CD14-positive monocyte (primary cell): ENCODE measurements at regions not wholly inside any gene's neighbourhood (a gene's known extent, or its start where the extent isn't known, plus 50 kb on each side); places are given as distances from the start of the nearest gene placed in this dataset.

Source experiments
- DNase-seq, 3 donors: peaks; one replicate each; pipeline ENCODE4 v3.0.0-alpha.2; 2011 to 2022
- H2AFZ ChIP-seq: 2 replicates; pipeline ENCODE4 v1.6.0; 2012; ENCODE audit warnings: mild to moderate bottlenecking, low read depth, low read length, inconsistent platforms; ENCODE audit not compliant: insufficient read depth, poor library complexity, severe bottlenecking
- H3K27ac ChIP-seq, 2 donors: 1 replicate in 1 of 2; 2 replicates in 1 of 2; pipeline ENCODE4 v1.5.1; 2012 to 2013; ENCODE audit warnings: low read length in 2 of 2, control low read depth in 1 of 2, inconsistent platforms in 1 of 2, low read depth in 1 of 2, mild to moderate bottlenecking in 1 of 2
- H3K27me3 ChIP-seq, 2 donors: one replicate each; pipeline versions ENCODE4 v1.6.0 to v1.6.1; 2011 to 2013; ENCODE audit warnings: low read length in 2 of 2; ENCODE audit not compliant: control insufficient read depth in 2 of 2, insufficient read depth in 2 of 2
- H3K36me3 ChIP-seq, 2 donors: replicated peaks in 1 of 2; 1 replicate in 1 of 2; 2 replicates in 1 of 2; pipeline versions ENCODE4 v1.5.1 to v1.6.1; 2012 to 2013; ENCODE audit warnings: low read length in 2 of 2, control low read depth in 1 of 2, inconsistent platforms in 1 of 2, mild to moderate bottlenecking in 1 of 2; ENCODE audit not compliant: insufficient read depth in 2 of 2, control insufficient read depth in 1 of 2
- H3K4me1 ChIP-seq, 2 donors: 1 replicate in 1 of 2; 2 replicates in 1 of 2; pipeline versions ENCODE4 v1.5.1 to v1.6.1; 2012 to 2013; ENCODE audit warnings: low read length in 2 of 2, control low read depth in 1 of 2, inconsistent platforms in 1 of 2, mild to moderate bottlenecking in 1 of 2, moderate library complexity in 1 of 2; ENCODE audit not compliant: insufficient read depth in 2 of 2, control insufficient read depth in 1 of 2
- H3K4me2 ChIP-seq: replicated peaks from 2 replicates; pipeline ENCODE3; 2012; ENCODE audit warnings: low read length, moderate library complexity, mild to moderate bottlenecking; ENCODE audit not compliant: poor library complexity, severe bottlenecking; ENCODE audit errors: extremely low read depth
- H3K4me3 ChIP-seq, 3 experiments: fragments of 200-600 bp in 1 of 3; sonication (generic) in 1 of 3; replicated peaks in 1 of 3; 1 replicate in 2 of 3; 2 replicates in 1 of 3; pipeline ENCODE4 v1.5.1; 2011 to 2013; ENCODE audit warnings: low read length in 3 of 3, mild to moderate bottlenecking in 3 of 3, control low read depth in 2 of 3, low read depth in 2 of 3, inconsistent platforms in 1 of 3, moderate library complexity in 1 of 3
- H3K79me2 ChIP-seq: 2 replicates; pipeline ENCODE4 v1.6.0; 2012; ENCODE audit warnings: mild to moderate bottlenecking, control low read depth, inconsistent platforms, low read length, moderate library complexity; ENCODE audit not compliant: insufficient read depth
- H3K9ac ChIP-seq: 2 replicates; pipeline ENCODE4 v1.6.0; 2017; ENCODE audit warnings: low read length, mild to moderate bottlenecking; ENCODE audit not compliant: insufficient read depth, poor library complexity, severe bottlenecking
- H3K9me3 ChIP-seq, 2 donors: replicated peaks in 1 of 2; 1 replicate in 1 of 2; 2 replicates in 1 of 2; pipeline versions ENCODE4 v1.5.1 to v1.6.1; 2012 to 2013; ENCODE audit warnings: low read length in 2 of 2, control low read depth in 1 of 2; ENCODE audit not compliant: control insufficient read depth in 1 of 2, insufficient read depth in 1 of 2
- H4K20me1 ChIP-seq: 2 replicates; pipeline ENCODE4 v1.6.0; 2012; ENCODE audit warnings: mild to moderate bottlenecking, low read length, control low read depth, moderate library complexity; ENCODE audit not compliant: insufficient read depth
- H3K27ac Mint-ChIP-seq, 7 donors: one replicate each; pipeline ENCODE4 v1.8.0; 2020; ENCODE audit warnings: mild to moderate bottlenecking in 7 of 7, mixed read lengths in 7 of 7, moderate library complexity in 6 of 7, inconsistent platforms in 2 of 7
- H3K27me3 Mint-ChIP-seq, 3 donors: one replicate each; pipeline ENCODE4 v1.8.0; 2021 to 2022; ENCODE audit warnings: low read depth in 3 of 3, mild to moderate bottlenecking in 3 of 3, mixed read lengths in 3 of 3, moderate library complexity in 3 of 3, inconsistent platforms in 1 of 3
- H3K36me3 Mint-ChIP-seq, 2 donors: one replicate each; pipeline ENCODE4 v1.8.0; 2020; ENCODE audit warnings: mixed read lengths in 2 of 2, inconsistent platforms in 1 of 2, mild to moderate bottlenecking in 1 of 2
- H3K4me1 Mint-ChIP-seq: one replicate; pipeline ENCODE4 v1.8.0; 2020; ENCODE audit warnings: mild to moderate bottlenecking, mixed read lengths
- H3K4me3 Mint-ChIP-seq, 2 donors: one replicate each; pipeline ENCODE4 v1.8.0; 2020; ENCODE audit warnings: mild to moderate bottlenecking in 2 of 2, mixed read lengths in 2 of 2, moderate library complexity in 1 of 2
- H3K9me3 Mint-ChIP-seq, 7 donors: one replicate each; pipeline ENCODE4 v1.8.0; 2020 to 2022; ENCODE audit warnings: mixed read lengths in 7 of 7, mild to moderate bottlenecking in 6 of 7, moderate library complexity in 6 of 7, inconsistent platforms in 2 of 7
- WGBS: methylation state at CpG from one replicate; pipeline ENCODE4 v1.1.5; 2013; ENCODE audit warnings: missing lambda C conversion rate; ENCODE audit not compliant: insufficient coverage; 5-methylcytosine and 5-hydroxymethylcytosine counted together
- intact Hi-C, 2 donors: fragments of 100-400 bp; cut with micrococcal nuclease; formaldehyde crosslinking; loops; one replicate each; pipeline versions ENCODE4 v1.15.0 to v1.15.1; 2023
- TF ChIP-seq, protein P1 (sequence below): fragments of 200-600 bp; IDR thresholded peaks from one replicate; pipeline ENCODE4 v1.8.0; 2022; ENCODE audit warnings: antibody characterized with exemption, mild to moderate bottlenecking

DNA sequence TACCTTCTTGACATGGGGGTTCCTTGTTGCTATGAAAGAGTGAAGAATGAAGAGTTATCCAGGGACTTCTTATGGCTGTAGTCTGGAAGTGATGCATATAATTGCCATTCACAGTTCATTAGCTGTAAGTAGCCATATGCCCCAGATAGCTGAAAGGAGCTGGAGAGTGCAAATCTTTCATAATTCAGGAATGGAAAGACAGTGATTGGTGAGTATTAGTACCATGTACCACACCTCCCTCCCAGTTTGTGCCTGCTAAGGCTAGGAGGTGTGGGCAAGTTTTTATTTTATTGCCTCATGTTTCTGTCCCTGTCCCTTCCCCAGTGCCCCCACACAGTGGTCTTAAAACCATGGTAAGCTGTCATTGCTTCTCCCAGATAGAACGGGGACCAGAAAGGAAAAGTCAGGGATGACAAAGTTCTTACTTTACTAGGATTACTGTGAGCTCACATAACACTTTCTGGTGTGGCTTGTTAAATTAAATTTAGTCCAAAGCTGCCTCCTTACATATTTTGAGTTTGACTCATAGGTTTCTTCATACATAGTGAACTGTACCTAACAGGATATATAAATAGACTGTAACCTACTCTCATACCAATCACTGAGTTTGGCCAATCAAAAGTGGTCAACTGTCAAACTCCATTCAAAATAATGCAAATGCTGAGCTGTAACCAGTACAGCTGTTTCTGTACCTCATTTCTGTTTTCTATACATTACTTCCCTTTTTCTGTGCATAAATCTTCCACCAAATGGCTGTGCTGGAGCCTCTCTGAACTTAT is 119.4 kb downstream of the RFPL4B start:
- Mint-ChIP-seq H3K9me3 (peaks cover 0 to 3% (median 2%) of the 10 kb centered on the region in 7 donors), H3K4me3 (no peak overlapping the region), H3K27ac (no peak overlapping the region), H3K36me3 (no peaks in the 10 kb centered on the region), H3K4me1 (no peaks in the 10 kb centered on the region), H3K27me3 (no peaks in the 10 kb centered on the region)
- Histone ChIP-seq H2AFZ (no peak overlapping the region), H3K9me3 (no peaks in the 10 kb centered on the region), H3K4me1 (no peaks in the 10 kb centered on the region), H3K4me3 (no peak overlapping the region), H3K36me3 (no peaks in the 10 kb centered on the region), H3K27ac (no peak overlapping the region), H3K27me3 (no peaks in the 10 kb centered on the region), H3K9ac (no peak overlapping the region), H3K4me2 (no peak overlapping the region), H4K20me1 (no peaks in the 10 kb centered on the region), H3K79me2 (no peaks in the 10 kb centered on the region)
- intact Hi-C loops, result no loop called here
- DNase-seq, result no peak
- no CpG with 5 or more reads among the region's 1 CpG for WGBS
- TF ChIP-seq, protein P1, sequence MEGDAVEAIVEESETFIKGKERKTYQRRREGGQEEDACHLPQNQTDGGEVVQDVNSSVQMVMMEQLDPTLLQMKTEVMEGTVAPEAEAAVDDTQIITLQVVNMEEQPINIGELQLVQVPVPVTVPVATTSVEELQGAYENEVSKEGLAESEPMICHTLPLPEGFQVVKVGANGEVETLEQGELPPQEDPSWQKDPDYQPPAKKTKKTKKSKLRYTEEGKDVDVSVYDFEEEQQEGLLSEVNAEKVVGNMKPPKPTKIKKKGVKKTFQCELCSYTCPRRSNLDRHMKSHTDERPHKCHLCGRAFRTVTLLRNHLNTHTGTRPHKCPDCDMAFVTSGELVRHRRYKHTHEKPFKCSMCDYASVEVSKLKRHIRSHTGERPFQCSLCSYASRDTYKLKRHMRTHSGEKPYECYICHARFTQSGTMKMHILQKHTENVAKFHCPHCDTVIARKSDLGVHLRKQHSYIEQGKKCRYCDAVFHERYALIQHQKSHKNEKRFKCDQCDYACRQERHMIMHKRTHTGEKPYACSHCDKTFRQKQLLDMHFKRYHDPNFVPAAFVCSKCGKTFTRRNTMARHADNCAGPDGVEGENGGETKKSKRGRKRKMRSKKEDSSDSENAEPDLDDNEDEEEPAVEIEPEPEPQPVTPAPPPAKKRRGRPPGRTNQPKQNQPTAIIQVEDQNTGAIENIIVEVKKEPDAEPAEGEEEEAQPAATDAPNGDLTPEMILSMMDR, result no peak

- TF ChIP-seq, protein P1, result no peak
Observed at GRCh38 chr6:112468359-112468758, 121.2 kb downstream of the RFPL4B start.

More at GRCh38 chr6:112468359-112468758, 121.2 kb downstream of the RFPL4B start:
- no peaks in the 10 kb centered on the region for H3K4me1 ChIP-seq
- no peaks in the 10 kb centered on the region for H4K20me1 ChIP-seq
- H3K79me2 ChIP-seq, result no peaks in the 10 kb centered on the region
- no peak overlapping the region for H3K4me2 ChIP-seq
- H3K36me3 ChIP-seq, result no peaks in the 10 kb centered on the region
- Mint-ChIP-seq H3K36me3 (no peaks in the 10 kb centered on the region), H3K4me3 (no peak overlapping the region), H3K9me3 (peaks cover 0 to 3% (median 2%) of the 10 kb centered on the region in 7 donors), H3K4me1 (no peaks in the 10 kb centered on the region), H3K27ac (no peak overlapping the region), H3K27me3 (no peaks in the 10 kb centered on the region)
- intact Hi-C loops, result no loop called here
- no peak overlapping the region for H2AFZ ChIP-seq
- no peak overlapping the region for H3K4me3 ChIP-seq
- 100% methylated on average over 1 of the region's 3 CpGs for WGBS
- no peak overlapping the region for H3K9ac ChIP-seq
- DNase-seq, result no peak
- no peak overlapping the region for H3K27ac ChIP-seq
- H3K9me3 ChIP-seq, result no peaks in the 10 kb centered on the region
- no peaks in the 10 kb centered on the region for H3K27me3 ChIP-seq
